ENCODE measurements at regions not wholly inside any gene's neighbourhood (a gene's known extent, or its start where the extent isn't known, plus 50 kb on each side); places are given as distances from the start of the nearest gene placed in this dataset.

- TF ChIP-seq, protein P1, sequence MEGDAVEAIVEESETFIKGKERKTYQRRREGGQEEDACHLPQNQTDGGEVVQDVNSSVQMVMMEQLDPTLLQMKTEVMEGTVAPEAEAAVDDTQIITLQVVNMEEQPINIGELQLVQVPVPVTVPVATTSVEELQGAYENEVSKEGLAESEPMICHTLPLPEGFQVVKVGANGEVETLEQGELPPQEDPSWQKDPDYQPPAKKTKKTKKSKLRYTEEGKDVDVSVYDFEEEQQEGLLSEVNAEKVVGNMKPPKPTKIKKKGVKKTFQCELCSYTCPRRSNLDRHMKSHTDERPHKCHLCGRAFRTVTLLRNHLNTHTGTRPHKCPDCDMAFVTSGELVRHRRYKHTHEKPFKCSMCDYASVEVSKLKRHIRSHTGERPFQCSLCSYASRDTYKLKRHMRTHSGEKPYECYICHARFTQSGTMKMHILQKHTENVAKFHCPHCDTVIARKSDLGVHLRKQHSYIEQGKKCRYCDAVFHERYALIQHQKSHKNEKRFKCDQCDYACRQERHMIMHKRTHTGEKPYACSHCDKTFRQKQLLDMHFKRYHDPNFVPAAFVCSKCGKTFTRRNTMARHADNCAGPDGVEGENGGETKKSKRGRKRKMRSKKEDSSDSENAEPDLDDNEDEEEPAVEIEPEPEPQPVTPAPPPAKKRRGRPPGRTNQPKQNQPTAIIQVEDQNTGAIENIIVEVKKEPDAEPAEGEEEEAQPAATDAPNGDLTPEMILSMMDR (IDR thresholded peaks at IDR 0.05), result no peak
- TF ChIP-seq POLR2A (IDR thresholded peaks at IDR 0.05) (no peak), POLR2AphosphoS5 (IDR thresholded peaks at IDR 0.05) (no peak)
Observed at GRCh38 chr4:111985426-111985825, 159.8 kb upstream of the FAM241A start.
